IMR-90 (cell line): ENCODE measurements at regions not wholly inside any gene's neighbourhood (a gene's known extent, or its start where the extent isn't known, plus 50 kb on each side); places are given as distances from the start of the nearest gene placed in this dataset.

Experiments
- ATAC-seq: fragments of 200-7000 bp; cut with Tn5 transposase; 2 replicates; pipeline ENCODE4 v1.9.1; 2020; ENCODE audit warnings: low read depth, mild to moderate bottlenecking, moderate library complexity
- BruUV-seq: library from RNA; stranded (reverse); fragments of 400-500 nt; replicated peaks from 2 replicates; lab custom pipeline; 2021; lab: Mats Ljungman, UMichigan
- CTCF ChIA-PET: fragments of 300-600 bp; formaldehyde crosslinking; extraction: SDS; loops from one replicate; lab custom pipeline; 2021; ENCODE audit warnings: antibody characterized with exemption; lab: Yijun Ruan, JAX
- POLR2A ChIA-PET: fragments of 300-600 bp; sonication (Branson Sonifier 250); formaldehyde crosslinking; loops from one replicate; lab custom pipeline; 2022; ENCODE audit warnings: antibody characterized with exemption; ENCODE audit not compliant: unreplicated experiment; lab: Charles Lee
- DNase-seq: peaks from one replicate; pipeline ENCODE4 v3.0.0; 2013
- H2AFZ ChIP-seq: replicated peaks from 2 replicates; pipeline ENCODE3; 2013; ENCODE audit warnings: low read length, mild to moderate bottlenecking; ENCODE audit not compliant: poor library complexity
- H2AK5ac ChIP-seq: 2 replicates; pipeline ENCODE4 v1.6.1; 2013; ENCODE audit warnings: low read depth, low read length, inconsistent platforms
- H2AK9ac ChIP-seq: replicated peaks from 2 replicates; pipeline ENCODE3; 2013; ENCODE audit warnings: mild to moderate bottlenecking, low read depth, low read length, moderate library complexity; ENCODE audit not compliant: poor library complexity
- H2BK120ac ChIP-seq: 2 replicates; pipeline ENCODE4 v1.6.1; 2013; ENCODE audit warnings: low read depth, low read length, inconsistent platforms
- H2BK15ac ChIP-seq: 3 replicates; pipeline ENCODE4 v1.6.1; 2013; ENCODE audit warnings: low read depth, low read length, inconsistent platforms
- H2BK20ac ChIP-seq: 2 replicates; pipeline ENCODE4 v1.6.1; 2013; ENCODE audit warnings: low read depth, mild to moderate bottlenecking, inconsistent platforms, low read length, moderate library complexity
- H2BK5ac ChIP-seq: 2 replicates; pipeline ENCODE4 v1.6.1; 2013; ENCODE audit warnings: mild to moderate bottlenecking, low read depth, low read length, inconsistent platforms; ENCODE audit not compliant: poor library complexity, severe bottlenecking
- H3K14ac ChIP-seq: replicated peaks from 2 replicates; pipeline ENCODE4 v1.6.1; 2013; ENCODE audit warnings: low read depth, low read length, inconsistent platforms
- H3K18ac ChIP-seq: 2 replicates; pipeline ENCODE4 v1.6.1; 2013; ENCODE audit warnings: low read depth, low read length, control low read depth
- H3K23ac ChIP-seq: 2 replicates; pipeline ENCODE4 v1.6.1; 2013; ENCODE audit warnings: low read depth, low read length, inconsistent platforms
- H3K27ac ChIP-seq: 2 replicates; pipeline ENCODE4 v1.5.1; 2013; ENCODE audit warnings: mild to moderate bottlenecking, control low read depth, low read length; ENCODE audit not compliant: insufficient read depth
- H3K27me3 ChIP-seq: 2 replicates; pipeline ENCODE4 v1.6.1; 2013; ENCODE audit warnings: low read length; ENCODE audit not compliant: control insufficient read depth, insufficient read depth
- H3K36me3 ChIP-seq: 2 replicates; pipeline ENCODE4 v1.6.1; 2013; ENCODE audit warnings: low read length, mixed read lengths; ENCODE audit not compliant: control insufficient read depth, insufficient read depth
- H3K4ac ChIP-seq: 2 replicates; pipeline ENCODE4 v1.6.1; 2013; ENCODE audit warnings: low read depth, low read length, inconsistent platforms
- H3K4me1 ChIP-seq: 2 replicates; pipeline ENCODE4 v1.6.1; 2013; ENCODE audit warnings: low read length, mixed read lengths; ENCODE audit not compliant: control insufficient read depth, insufficient read depth
- H3K4me2 ChIP-seq: 2 replicates; pipeline ENCODE4 v1.6.1; 2013; ENCODE audit warnings: low read depth, mild to moderate bottlenecking, control low read depth, low read length, moderate library complexity
- H3K4me3 ChIP-seq: 2 replicates; pipeline ENCODE4 v1.5.1; 2013; ENCODE audit warnings: low read depth, mild to moderate bottlenecking, control low read depth, low read length, moderate library complexity; ENCODE audit not compliant: insufficient read depth
- H3K56ac ChIP-seq: 2 replicates; pipeline ENCODE4 v1.6.1; 2013; ENCODE audit warnings: low read length, inconsistent platforms; ENCODE audit not compliant: insufficient read depth; ENCODE audit errors: extremely low read depth
- H3K79me1 ChIP-seq, 2 experiments: 2 replicates each; pipeline ENCODE4 v1.6.1; 2013; ENCODE audit warnings: low read length in 2 of 2, inconsistent platforms in 1 of 2, low read depth in 1 of 2
- H3K9ac ChIP-seq: 2 replicates; pipeline ENCODE4 v1.6.1; 2013; ENCODE audit warnings: low read depth, low read length, control low read depth
- H3K9me1 ChIP-seq: 2 replicates; pipeline ENCODE4 v1.6.1; 2013; ENCODE audit warnings: low read length, inconsistent platforms; ENCODE audit not compliant: insufficient read depth
- H3K9me3 ChIP-seq: 2 replicates; pipeline ENCODE4 v1.6.1; 2013; ENCODE audit warnings: low read length; ENCODE audit not compliant: control insufficient read depth, insufficient read depth
- H4K20me1 ChIP-seq: 2 replicates; pipeline ENCODE4 v1.6.1; 2013; ENCODE audit warnings: low read length, inconsistent platforms; ENCODE audit not compliant: insufficient read depth
- H4K5ac ChIP-seq: 2 replicates; pipeline ENCODE4 v1.6.1; 2013; ENCODE audit warnings: mild to moderate bottlenecking, low read depth, low read length, control low read depth
- H4K8ac ChIP-seq, 2 experiments: 2 replicates each; pipeline ENCODE4 v1.6.1; 2013; ENCODE audit warnings: low read depth in 2 of 2, low read length in 2 of 2, control low read depth in 1 of 2, inconsistent platforms in 1 of 2
- H4K91ac ChIP-seq: 2 replicates; pipeline ENCODE4 v1.6.1; 2013; ENCODE audit warnings: low read depth, low read length, inconsistent platforms; ENCODE audit not compliant: insufficient read depth
- CEBPB ChIP-seq: IDR thresholded peaks from 2 replicates; pipeline ENCODE4 v1.6.1; 2012; ENCODE audit warnings: low read depth, low read length, improper control_type of control experiment
- CHD1 ChIP-seq: IDR thresholded peaks from 2 replicates; pipeline ENCODE4 v1.6.1; 2012; ENCODE audit warnings: low read depth, low read length, improper control_type of control experiment
- FOS ChIP-seq: fragments of 150-350 bp; IDR thresholded peaks from 2 replicates; pipeline ENCODE4 v1.6.1; 2016; ENCODE audit warnings: low read depth, low read length
- MAZ ChIP-seq: IDR thresholded peaks from 2 replicates; pipeline ENCODE4 v1.6.1; 2012; ENCODE audit warnings: low read depth, mild to moderate bottlenecking, low read length, improper control_type of control experiment, moderate library complexity, borderline replicate concordance
- MXI1 ChIP-seq: IDR thresholded peaks from 2 replicates; pipeline ENCODE4 v1.6.1; 2012; ENCODE audit warnings: low read depth, mild to moderate bottlenecking, low read length, moderate library complexity, borderline replicate concordance
- NFE2L2 ChIP-seq: fragments of 150-350 bp; IDR thresholded peaks from 2 replicates; pipeline ENCODE4 v1.6.1; 2016; ENCODE audit warnings: low read depth, mild to moderate bottlenecking, low read length
- POLR2A ChIP-seq: IDR thresholded peaks from 2 replicates; pipeline ENCODE4 v1.6.1; 2012; ENCODE audit warnings: mild to moderate bottlenecking, low read depth, low read length
- RAD21 ChIP-seq: IDR thresholded peaks from 2 replicates; pipeline ENCODE4 v1.6.1; 2012; ENCODE audit warnings: low read length, improper control_type of control experiment
- RCOR1 ChIP-seq: IDR thresholded peaks from 2 replicates; pipeline ENCODE4 v1.6.1; 2012; ENCODE audit warnings: mild to moderate bottlenecking, low read length, improper control_type of control experiment; ENCODE audit not compliant: insufficient replicate concordance
- RFX5 ChIP-seq: IDR thresholded peaks from 2 replicates; pipeline ENCODE4 v1.8.0; 2012; ENCODE audit warnings: low read depth, mild to moderate bottlenecking, low read length, moderate library complexity
- WGBS, 2 experiments: methylation state at CpG; one replicate each; pipeline versions ENCODE4 v1.1.5 to v1.1.7; 2013; ENCODE audit warnings: missing lambda C conversion rate in 2 of 2; ENCODE audit not compliant: insufficient read length in 1 of 2; ENCODE audit errors: extremely low coverage in 2 of 2; 5-methylcytosine and 5-hydroxymethylcytosine counted together
- dilution Hi-C: fragments of 300-500 bp; cut with HindIII; formaldehyde crosslinking; loops from one replicate; pipeline ENCODE4 v1.14.3; 2018; ENCODE audit warnings: low sequenced_read_pairs; ENCODE audit not compliant: unreplicated experiment
- in situ Hi-C: fragments of 300-500 bp; cut with MboI; formaldehyde crosslinking; loops from 3 replicates; pipeline ENCODE4 v1.14.3; 2019; ENCODE audit warnings: low sequenced_read_pairs, inconsistent platforms, mixed read lengths
- intact Hi-C: fragments of 100-400 bp; cut with micrococcal nuclease; formaldehyde crosslinking; loops from 2 replicates; pipeline ENCODE4 v1.10.0; 2022
- TF ChIP-seq, protein P1 (sequence below): conservative IDR thresholded peaks from 2 replicates; pipeline ENCODE4 v1.5.1; 2012; ENCODE audit warnings: mild to moderate bottlenecking, low read depth, low read length, improper control_type of control experiment
- TF ChIP-seq, protein P2 (sequence below): fragments of 150-350 bp; IDR thresholded peaks from 2 replicates; pipeline ENCODE4 v1.6.1; 2017; ENCODE audit warnings: mild to moderate bottlenecking, antibody characterized with exemption, low read length, low read depth

DNA sequence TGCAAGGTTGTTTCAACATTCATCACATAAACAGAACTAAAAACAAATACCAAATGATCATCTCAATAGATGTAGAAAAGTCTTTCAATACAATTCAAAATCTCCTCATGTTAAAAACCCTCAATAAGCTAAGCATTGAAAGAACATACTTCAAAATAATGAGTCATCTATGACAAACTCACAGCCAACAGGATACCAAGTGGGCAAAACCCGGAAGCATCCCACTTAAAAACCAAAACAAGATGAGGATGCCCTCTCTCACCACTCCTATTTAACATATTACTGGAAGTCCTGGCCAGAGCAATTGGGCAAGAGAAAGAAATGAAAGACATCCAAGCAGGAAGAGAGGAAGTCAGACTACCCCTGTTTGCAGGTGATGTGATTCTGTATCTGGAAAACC, 992.2 kb upstream of the PIK3C3 start:
- Histone ChIP-seq H3K4ac (no peak overlapping the region), H4K5ac (no peak overlapping the region), H4K91ac (no peak overlapping the region), H3K23ac (no peak overlapping the region), H2BK15ac (no peak overlapping the region), H3K9ac (no peak overlapping the region), H2AK9ac (no peak overlapping the region), H3K36me3 (no peaks in the 10 kb centered on the region), H3K9me1 (no peaks in the 10 kb centered on the region), H3K18ac (no peak overlapping the region), H3K27me3 (no peaks in the 10 kb centered on the region), H2BK120ac (no peak overlapping the region), H3K4me1 (no peaks in the 10 kb centered on the region), H3K56ac (no peak overlapping the region), H2BK20ac (no peak overlapping the region), H2BK5ac (no peak overlapping the region), H3K4me2 (no peak overlapping the region), H3K14ac (no peak overlapping the region), H2AFZ (no peak overlapping the region), H2AK5ac (no peak overlapping the region), H3K27ac (no peak overlapping the region), H3K79me1 (no peaks in the 10 kb centered on the region), H4K8ac (no peak overlapping the region), H3K4me3 (no peak overlapping the region), H4K20me1 (no peaks in the 10 kb centered on the region), H3K9me3 (no peaks in the 10 kb centered on the region)
- POLR2A ChIA-PET = no interaction called here
- DNase-seq (peak; percentile 7), ATAC-seq (no peak)
- TF ChIP-seq NFE2L2 (no peak), RAD21 (no peak), MAZ (no peak), MXI1 (no peak), CHD1 (no peak), CEBPB (no peak), RCOR1 (no peak), RFX5 (no peak), FOS (no peak), POLR2A (no peak)
- TF ChIP-seq, protein P1, sequence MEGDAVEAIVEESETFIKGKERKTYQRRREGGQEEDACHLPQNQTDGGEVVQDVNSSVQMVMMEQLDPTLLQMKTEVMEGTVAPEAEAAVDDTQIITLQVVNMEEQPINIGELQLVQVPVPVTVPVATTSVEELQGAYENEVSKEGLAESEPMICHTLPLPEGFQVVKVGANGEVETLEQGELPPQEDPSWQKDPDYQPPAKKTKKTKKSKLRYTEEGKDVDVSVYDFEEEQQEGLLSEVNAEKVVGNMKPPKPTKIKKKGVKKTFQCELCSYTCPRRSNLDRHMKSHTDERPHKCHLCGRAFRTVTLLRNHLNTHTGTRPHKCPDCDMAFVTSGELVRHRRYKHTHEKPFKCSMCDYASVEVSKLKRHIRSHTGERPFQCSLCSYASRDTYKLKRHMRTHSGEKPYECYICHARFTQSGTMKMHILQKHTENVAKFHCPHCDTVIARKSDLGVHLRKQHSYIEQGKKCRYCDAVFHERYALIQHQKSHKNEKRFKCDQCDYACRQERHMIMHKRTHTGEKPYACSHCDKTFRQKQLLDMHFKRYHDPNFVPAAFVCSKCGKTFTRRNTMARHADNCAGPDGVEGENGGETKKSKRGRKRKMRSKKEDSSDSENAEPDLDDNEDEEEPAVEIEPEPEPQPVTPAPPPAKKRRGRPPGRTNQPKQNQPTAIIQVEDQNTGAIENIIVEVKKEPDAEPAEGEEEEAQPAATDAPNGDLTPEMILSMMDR = no peak
- TF ChIP-seq, protein P2, sequence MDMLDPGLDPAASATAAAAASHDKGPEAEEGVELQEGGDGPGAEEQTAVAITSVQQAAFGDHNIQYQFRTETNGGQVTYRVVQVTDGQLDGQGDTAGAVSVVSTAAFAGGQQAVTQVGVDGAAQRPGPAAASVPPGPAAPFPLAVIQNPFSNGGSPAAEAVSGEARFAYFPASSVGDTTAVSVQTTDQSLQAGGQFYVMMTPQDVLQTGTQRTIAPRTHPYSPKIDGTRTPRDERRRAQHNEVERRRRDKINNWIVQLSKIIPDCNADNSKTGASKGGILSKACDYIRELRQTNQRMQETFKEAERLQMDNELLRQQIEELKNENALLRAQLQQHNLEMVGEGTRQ = no peak
- in situ Hi-C loops (no loop called here), intact Hi-C loops (no loop called here), dilution Hi-C loops (no loop called here)
- no CpG with 5 or more reads among the region's 1 CpG for WGBS, 2 experiments
- no TSS peak for BruUV-seq
- CTCF ChIA-PET = interaction anchor here (0.6 to 1.2 kb wide), 2 partner anchors 11 to 416 kb away, joined by 3 read pairs; no protein-coding TSS in a partner anchor
